SIG-M5 treated with dmso at 0.1 percent for 504 hours (cell line): ENCODE measurements at regions not wholly inside any gene's neighbourhood (a gene's known extent, or its start where the extent isn't known, plus 50 kb on each side); places are given as distances from the start of the nearest gene placed in this dataset.

Experiments
- DNase-seq: peaks from one replicate; lab custom pipeline; 2025; ENCODE audit not compliant: unreplicated experiment; lab: John Stamatoyannopoulos, UW

- no peak for DNase-seq
Measured at GRCh38 chr2:42910645-42911405, 118.4 kb upstream of the HAAO start.

DNA sequence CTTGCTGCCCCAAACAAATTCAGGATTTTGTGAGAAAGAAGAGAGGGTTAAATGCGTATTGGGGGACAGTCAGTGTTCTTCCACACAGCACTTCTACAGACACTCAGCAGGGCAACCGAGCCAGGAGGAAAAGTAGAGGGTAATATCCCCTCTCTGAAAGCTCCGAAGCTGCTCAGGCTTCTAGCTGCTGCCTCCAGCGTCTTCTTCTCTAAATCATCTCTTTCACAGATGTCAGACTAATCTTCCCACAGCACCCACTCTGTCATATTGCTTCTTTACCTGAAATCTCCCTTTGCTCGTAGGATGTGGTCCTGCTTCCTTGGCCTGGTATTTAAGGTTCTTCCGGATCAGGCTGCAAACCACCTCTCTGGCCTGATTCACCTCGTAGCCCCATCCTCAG, 117.6 kb upstream of the HAAO start:
- no peak for DNase-seq

GRCh38 chr2:42908518-42909200, 116.3 kb upstream of the HAAO start:
- no peak for DNase-seq

GRCh38 chr2:42907835-42908234, 115.5 kb upstream of the HAAO start:
- DNase-seq, result no peak

DNA sequence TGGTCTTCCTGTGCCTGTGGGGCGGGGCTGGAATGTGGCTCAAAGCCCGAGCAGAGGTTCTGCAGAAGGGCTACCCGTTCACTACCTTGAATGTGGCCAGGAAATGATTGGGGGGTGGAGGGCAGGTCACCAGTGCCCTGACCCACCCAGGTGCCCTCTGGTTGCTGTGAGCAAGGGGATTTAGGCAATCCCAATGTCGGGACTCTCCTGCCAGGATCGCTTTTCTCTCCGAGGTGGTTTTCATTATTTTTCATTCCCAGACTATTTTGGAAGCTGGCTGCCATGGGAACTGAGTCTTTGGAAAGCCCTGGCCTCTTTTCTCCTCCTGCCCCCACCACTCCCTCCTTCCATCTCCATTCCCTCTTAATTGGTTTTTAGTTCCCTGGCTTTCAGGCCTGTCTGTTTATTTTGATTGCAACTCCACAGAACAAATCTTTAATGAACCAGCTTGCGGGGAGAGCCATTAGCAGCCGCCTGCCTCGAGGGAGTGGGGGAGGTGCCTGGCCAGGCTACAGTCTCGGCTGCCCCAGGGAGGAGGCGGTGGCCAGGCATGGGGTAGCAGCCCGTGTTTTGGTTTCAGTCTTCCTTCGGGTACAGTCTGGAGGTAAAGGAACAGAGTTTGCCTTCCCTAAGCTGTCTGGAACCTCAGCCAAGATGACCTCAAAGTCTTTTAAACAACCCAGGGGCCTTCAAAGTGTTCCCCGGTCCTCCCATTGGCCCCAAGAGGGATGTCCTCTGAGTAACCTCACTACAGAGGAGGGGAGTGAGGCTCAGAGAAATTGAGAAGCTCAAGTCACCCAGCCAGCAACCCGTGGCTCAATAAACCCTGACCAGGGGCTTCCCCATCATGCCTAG, 114.4 kb upstream of the HAAO start:
- DNase-seq, result no peak

- no peak for DNase-seq
Measured at GRCh38 chr2:42906111-42906556, 113.8 kb upstream of the HAAO start.

- no peak for DNase-seq
Measured at GRCh38 chr2:42905341-42906110, 113.1 kb upstream of the HAAO start.

GRCh38 chr2:42904576-42904876, 112.1 kb upstream of the HAAO start:
- DNase-seq, result no peak

DNA sequence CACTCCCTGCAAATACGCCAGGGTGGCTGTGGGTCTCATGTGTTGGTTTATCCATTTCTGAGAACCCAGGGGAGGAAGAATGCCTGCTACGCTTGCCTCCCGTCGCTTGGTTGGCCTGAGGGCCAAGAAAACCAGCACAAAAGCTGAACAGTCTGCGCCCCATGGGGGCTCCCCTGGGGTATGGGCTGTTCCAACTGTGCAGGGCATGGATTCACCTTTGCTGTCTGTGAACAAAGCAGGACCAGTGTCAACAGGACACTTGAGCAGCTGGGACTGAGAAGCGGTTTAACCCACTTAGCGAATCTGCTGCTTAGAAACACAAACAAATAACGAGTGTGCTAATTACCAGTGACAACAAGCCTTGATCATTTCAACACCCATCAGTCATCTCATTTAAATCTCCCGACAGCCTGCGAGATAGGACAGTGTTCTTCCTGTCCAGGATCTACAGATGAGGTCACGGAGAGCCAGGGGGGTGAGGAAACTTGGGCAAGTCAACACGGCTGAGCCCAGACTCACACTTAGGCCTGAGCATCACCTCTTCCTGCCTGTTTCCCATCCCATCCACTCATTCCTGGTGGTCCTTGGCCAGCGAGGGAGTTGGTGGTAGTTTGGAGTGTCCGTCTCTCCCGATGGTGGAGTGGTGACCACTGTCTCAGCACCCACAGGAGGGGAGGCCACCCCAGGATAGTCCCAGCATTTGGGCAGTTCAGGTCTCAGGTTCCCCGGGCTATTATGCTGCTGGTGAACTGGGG, 111.6 kb upstream of the HAAO start:
- no peak for DNase-seq

DNA sequence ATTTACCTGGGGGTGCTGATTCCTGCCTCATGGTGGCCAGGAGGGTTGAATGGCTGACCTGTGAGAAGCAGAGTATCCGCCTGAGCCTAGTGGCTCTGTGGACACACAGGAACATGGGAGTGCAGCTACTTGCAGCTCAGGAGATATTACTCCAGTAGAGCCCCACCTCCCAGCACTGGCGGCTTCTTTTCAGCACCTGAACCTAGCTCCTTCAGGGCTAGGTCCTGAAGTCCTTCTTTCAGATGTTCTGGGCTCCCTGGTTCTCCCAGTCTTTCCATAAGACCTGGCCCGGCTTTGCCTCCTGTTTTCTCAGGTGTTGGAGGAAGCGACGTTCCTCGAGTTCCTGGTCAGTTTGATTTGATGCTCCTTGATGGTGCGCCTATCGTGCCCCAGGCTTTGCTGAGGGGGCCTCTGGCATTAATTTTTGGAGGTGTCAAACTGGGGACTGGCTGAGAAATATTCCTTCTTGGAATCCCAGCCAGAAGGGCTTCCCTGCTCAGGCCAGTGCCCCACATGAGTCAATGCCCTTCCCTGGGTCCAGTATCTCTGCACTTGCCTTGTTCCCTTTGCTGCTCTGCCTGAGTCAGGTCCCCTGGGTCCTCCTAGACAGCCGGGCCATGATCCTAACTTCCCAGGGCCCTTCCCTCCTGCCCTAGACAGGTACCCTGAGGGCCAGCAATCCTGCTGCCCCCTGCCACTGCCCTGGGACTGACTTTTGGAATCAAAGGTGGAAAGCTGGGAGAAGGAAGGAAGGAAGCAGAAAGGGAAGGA, 110.7 kb upstream of the HAAO start:
- no peak for DNase-seq

DNA sequence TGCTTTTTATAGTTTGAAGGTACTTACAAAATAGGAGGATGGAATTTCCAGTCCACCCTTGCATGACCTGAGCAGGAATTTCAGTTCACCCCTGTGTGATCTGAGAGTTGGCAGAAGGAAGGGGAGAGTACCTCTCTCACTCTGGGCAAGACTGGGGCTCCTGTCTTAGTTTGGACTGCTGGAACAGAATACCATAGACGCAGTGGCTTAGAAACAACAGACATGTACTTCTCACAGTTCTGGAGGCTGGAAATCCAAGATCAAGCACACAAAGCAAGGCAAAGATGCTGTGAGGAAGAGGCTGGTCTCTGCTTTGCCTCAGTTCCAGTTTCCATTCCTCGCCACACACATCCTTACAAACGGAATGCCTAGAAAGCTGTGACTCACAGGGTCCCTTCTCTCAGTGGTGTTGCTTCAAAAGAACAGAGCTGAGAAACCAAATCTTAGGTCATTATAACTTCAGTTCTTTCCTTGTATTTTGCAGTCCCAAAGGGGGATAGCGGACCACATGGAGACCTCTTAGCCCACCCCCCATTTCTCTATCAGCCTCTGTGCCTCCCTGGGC, 108.8 kb upstream of the HAAO start:
- peak; percentile 25 for DNase-seq

DNA sequence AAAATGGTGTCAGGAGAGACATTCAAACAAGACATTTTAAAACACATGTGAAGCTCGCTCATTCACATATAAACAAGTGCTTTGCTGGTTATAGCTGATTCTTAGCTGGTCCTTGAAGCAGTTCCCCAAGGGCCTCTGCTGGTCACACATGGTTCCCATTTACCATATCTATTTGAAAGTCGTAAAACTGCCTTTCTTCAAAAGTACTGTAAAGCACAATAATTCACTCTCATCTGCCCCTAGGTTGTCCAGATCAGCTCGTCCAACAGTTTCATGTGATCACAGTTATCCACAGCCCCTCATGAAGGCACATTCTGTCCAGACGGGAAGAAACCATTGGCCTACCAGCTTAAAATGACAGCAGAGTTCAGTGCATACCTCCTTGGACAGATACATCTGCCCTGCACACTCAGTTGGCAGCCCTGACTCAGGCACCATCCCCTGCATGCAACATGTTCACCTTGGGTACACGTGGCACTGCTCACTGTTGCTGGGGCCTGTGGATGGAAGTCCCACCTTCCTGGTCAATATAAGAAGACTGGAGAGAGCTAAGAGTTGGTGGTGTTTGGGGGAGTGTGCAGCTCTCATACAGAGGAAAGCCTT, 108.0 kb upstream of the HAAO start:
- DNase-seq, result no peak

GRCh38 chr2:42897358-42897757, 105.0 kb upstream of the HAAO start:
- DNase-seq, result no peak

DNA sequence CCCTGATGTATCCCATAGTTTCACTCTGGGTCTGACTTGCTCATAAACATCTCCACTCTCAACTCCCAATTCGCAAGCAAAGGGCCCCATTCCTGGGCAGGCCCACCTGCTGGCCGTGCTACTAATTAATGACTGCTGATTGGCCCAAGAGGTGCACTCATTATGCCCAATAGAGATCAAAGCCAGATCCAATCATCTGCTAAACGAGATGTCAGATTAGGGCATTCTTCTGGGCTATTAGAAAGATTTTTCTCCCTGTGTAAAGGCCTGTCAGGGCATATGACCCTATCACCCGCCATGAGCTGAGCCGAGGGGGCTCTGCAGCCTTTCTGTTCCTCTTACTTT, 103.4 kb upstream of the HAAO start:
- DNase-seq, result no peak

DNA sequence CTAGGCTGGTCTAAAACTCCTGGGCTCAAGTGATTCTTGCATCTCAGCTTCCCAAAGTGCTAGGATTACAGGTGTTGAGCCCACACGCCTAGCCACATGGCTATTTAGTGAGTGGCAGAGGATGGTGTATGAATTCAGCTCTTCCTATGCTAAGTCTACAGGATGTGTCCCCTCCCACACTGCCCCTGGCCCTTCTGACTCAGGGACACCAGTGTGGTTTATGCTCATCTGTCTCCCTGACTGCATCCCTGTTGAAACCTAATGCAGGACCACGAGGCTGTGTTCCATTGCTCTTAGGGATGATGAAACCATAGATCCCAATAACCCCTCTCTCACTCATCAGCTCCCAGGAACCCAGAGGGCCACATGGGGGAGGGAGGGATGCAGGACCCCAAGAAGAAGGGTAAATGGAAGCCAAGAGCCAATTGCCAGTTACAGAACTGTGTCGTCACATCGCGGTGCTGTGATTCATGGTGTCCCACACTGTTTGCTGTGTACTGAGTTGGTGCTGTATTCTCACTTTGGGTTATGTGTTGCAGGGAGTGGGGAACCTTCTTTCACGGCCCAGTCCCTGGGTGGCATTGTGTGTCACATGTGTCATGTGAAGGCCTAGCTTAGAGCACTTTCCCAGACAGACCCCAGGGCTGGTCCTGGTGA, 102.9 kb upstream of the HAAO start:
- DNase-seq, result no peak

DNA sequence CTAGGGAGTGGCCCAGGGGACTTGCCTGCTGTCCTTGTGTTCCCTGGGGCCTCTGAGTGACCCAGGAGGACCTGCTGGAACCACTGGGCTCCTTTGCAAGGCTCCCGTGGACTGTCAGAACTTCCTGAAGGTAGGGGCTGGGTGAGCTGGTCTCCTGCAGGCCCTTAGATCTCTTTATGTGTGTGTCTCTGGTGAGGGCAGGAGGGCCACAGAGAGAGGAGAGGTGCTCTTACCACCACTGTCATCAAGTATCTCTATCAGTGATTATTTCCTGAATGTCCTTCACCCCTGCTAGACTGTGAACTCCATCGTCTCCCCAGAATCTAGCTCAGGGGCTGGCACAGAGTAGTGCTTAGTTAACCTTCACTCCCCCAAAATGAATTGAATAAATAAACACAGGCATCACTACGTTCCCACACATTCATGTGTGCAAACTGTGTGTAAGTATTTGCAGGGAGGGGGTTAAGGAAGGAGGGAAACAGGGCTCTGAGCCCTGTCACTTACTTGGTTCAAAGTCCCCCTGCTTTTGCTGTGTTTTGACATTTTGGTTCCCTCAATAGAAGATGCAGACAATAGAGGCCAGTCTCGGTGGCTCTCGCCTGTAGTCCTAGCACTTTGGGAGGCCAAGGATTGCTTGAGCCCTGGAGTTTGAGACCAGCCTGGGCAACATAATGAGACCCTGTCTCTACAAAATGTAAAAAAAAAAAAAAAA, 100.8 kb upstream of the HAAO start:
- no peak for DNase-seq

GRCh38 chr2:42890791-42891355, 98.5 kb upstream of the HAAO start:
- no peak for DNase-seq
